ENCODE measurements at regions not wholly inside any gene's neighbourhood (a gene's known extent, or its start where the extent isn't known, plus 50 kb on each side); places are given as distances from the start of the nearest gene placed in this dataset.
A peak's percentile ranks its signal among the peaks of the same experiment; 100 is the strongest.

GRCh38 chr22:34019190-34019845, 99.0 kb upstream of the LARGE1 start:
- 58 to 64% (median 62%) methylated on average over 8 of the region's 8 CpGs for WGBS, 5 donors
- Histone ChIP-seq H3K27me3 (no peaks in the 10 kb centered on the region), H3K36me3 (no peaks in the 10 kb centered on the region), H3K9me3 (peaks cover 0 to 21% (median 16%) of the 10 kb centered on the region in 4 donors), H3K4me3 (no peak overlapping the region), H3K4me1 (no peaks in the 10 kb centered on the region), H3K27ac (no peak overlapping the region)
- intact Hi-C loops (cut with DNase I; ENCODE audit: low total_unique reads): no loop called here
- DNase-seq: no peak
- TF ChIP-seq POLR2A (IDR thresholded peaks at IDR 0.05) (no peak), POLR2AphosphoS5 (IDR thresholded peaks at IDR 0.05) (no peak), CTCF (IDR thresholded peaks at IDR 0.05) (no peak), EP300 (IDR thresholded peaks at IDR 0.05) (no peak)

GRCh38 chr22:34035209-34035608, 114.9 kb upstream of the LARGE1 start:
- 33 to 59% (median 51%) methylated on average over 1 of the region's 1 CpG for WGBS, 5 donors
- Histone ChIP-seq H3K4me3 (no peak overlapping the region), H3K4me1 (no peaks in the 10 kb centered on the region), H3K27ac (no peak overlapping the region), H3K9me3 (peaks cover 0 to 12% (median 6%) of the 10 kb centered on the region in 4 donors), H3K36me3 (no peaks in the 10 kb centered on the region), H3K27me3 (no peaks in the 10 kb centered on the region)
- intact Hi-C loops (cut with DNase I; ENCODE audit: low total_unique reads): no loop called here
- TF ChIP-seq CTCF (IDR thresholded peaks at IDR 0.05): no peak
- no peak for TF ChIP-seq POLR2A (IDR thresholded peaks at IDR 0.05)
- no peak for TF ChIP-seq EP300 (IDR thresholded peaks at IDR 0.05)
- no peak for TF ChIP-seq POLR2AphosphoS5 (IDR thresholded peaks at IDR 0.05)
- DNase-seq: no peak

GRCh38 chr22:34036931-34037330, 116.7 kb upstream of the LARGE1 start:
- H3K36me3 ChIP-seq: no peaks in the 10 kb centered on the region
- no peaks in the 10 kb centered on the region for H3K27me3 ChIP-seq
- 39 to 62% (median 43%) methylated on average over 2 of the region's 2 CpGs for WGBS, 5 donors
- H3K4me1 ChIP-seq: no peaks in the 10 kb centered on the region
- intact Hi-C loops (cut with DNase I; ENCODE audit: low total_unique reads): no loop called here
- DNase-seq: peak in 1 of 2 donors; percentile 34
- TF ChIP-seq EP300 (IDR thresholded peaks at IDR 0.05): no peak
- no peak for TF ChIP-seq CTCF (IDR thresholded peaks at IDR 0.05)
- TF ChIP-seq POLR2A (IDR thresholded peaks at IDR 0.05): no peak
- no peak for TF ChIP-seq POLR2AphosphoS5 (IDR thresholded peaks at IDR 0.05)
- no peak overlapping the region for H3K4me3 ChIP-seq
- no peaks in the 10 kb centered on the region for H3K9me3 ChIP-seq
- no peak overlapping the region for H3K27ac ChIP-seq

- Histone ChIP-seq H3K27ac (no peak overlapping the region), H3K4me1 (no peaks in the 10 kb centered on the region), H3K4me3 (no peak overlapping the region), H3K36me3 (no peaks in the 10 kb centered on the region), H3K9me3 (no peaks in the 10 kb centered on the region), H3K27me3 (no peaks in the 10 kb centered on the region)
- DNase-seq: no peak
- intact Hi-C loops (cut with DNase I; ENCODE audit: low total_unique reads): no loop called here
- TF ChIP-seq POLR2A (IDR thresholded peaks at IDR 0.05) (no peak), CTCF (IDR thresholded peaks at IDR 0.05) (no peak)
- 74 to 78% (median 76%) methylated on average over 11 of the region's 11 CpGs for WGBS, 5 donors
Observed at GRCh38 chr22:34038801-34039555, 118.7 kb upstream of the LARGE1 start.

Data from stomach (tissue), 8 donors.